ENCODE measurements at regions not wholly inside any gene's neighbourhood (a gene's known extent, or its start where the extent isn't known, plus 50 kb on each side); places are given as distances from the start of the nearest gene placed in this dataset.

- TF ChIP-seq POLR2A (IDR thresholded peaks at IDR 0.05), result no peak
- TF ChIP-seq, protein P1, sequence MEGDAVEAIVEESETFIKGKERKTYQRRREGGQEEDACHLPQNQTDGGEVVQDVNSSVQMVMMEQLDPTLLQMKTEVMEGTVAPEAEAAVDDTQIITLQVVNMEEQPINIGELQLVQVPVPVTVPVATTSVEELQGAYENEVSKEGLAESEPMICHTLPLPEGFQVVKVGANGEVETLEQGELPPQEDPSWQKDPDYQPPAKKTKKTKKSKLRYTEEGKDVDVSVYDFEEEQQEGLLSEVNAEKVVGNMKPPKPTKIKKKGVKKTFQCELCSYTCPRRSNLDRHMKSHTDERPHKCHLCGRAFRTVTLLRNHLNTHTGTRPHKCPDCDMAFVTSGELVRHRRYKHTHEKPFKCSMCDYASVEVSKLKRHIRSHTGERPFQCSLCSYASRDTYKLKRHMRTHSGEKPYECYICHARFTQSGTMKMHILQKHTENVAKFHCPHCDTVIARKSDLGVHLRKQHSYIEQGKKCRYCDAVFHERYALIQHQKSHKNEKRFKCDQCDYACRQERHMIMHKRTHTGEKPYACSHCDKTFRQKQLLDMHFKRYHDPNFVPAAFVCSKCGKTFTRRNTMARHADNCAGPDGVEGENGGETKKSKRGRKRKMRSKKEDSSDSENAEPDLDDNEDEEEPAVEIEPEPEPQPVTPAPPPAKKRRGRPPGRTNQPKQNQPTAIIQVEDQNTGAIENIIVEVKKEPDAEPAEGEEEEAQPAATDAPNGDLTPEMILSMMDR (IDR thresholded peaks at IDR 0.05), result no peak
Measured at GRCh38 chr15:88401996-88402656, 65.1 kb downstream of the MRPL46 start.

Data from adrenal gland (tissue), 5 donors.